Small intestine (tissue), 7 donors: ENCODE measurements at regions not wholly inside any gene's neighbourhood (a gene's known extent, or its start where the extent isn't known, plus 50 kb on each side); places are given as distances from the start of the nearest gene placed in this dataset.
"Not testable (repeated sequence)": the region's sequence is repeated elsewhere in the genome, so short reads cannot be mapped to it uniquely, and the experiment has no call there.

ENCODE experiments used
- DNase-seq, 2 donors: peaks; one replicate each; pipeline versions ENCODE4 v3.0.0 to v3.0.0-alpha.2; 2013
- FAIRE-seq: peaks from 2 replicates; lab custom pipeline; 2012; peaks lifted over from hg19 to GRCh38; lab: Jason Lieb, UNC
- H3K27ac ChIP-seq, 3 donors: one replicate each; pipeline ENCODE4 v1.5.1; 2013; ENCODE audit warnings: low read length in 2 of 3, mild to moderate bottlenecking in 2 of 3, control low read depth in 1 of 3, inconsistent platforms in 1 of 3, low read depth in 1 of 3, moderate library complexity in 1 of 3
- H3K27me3 ChIP-seq, 3 donors: one replicate each; pipeline ENCODE4 v1.6.1; 2013; ENCODE audit warnings: low read length in 3 of 3, inconsistent platforms in 1 of 3; ENCODE audit not compliant: control insufficient read depth in 3 of 3, insufficient read depth in 3 of 3
- H3K36me3 ChIP-seq, 3 donors: one replicate each; pipeline ENCODE4 v1.6.1; 2013; ENCODE audit warnings: low read length in 3 of 3, inconsistent platforms in 1 of 3, low read depth in 1 of 3, mild to moderate bottlenecking in 1 of 3, moderate library complexity in 1 of 3; ENCODE audit not compliant: control insufficient read depth in 3 of 3, insufficient read depth in 2 of 3
- H3K4me1 ChIP-seq, 3 donors: one replicate each; pipeline ENCODE4 v1.6.1; 2013; ENCODE audit warnings: low read length in 2 of 3, inconsistent platforms in 1 of 3, low read depth in 1 of 3, mild to moderate bottlenecking in 1 of 3, moderate library complexity in 1 of 3; ENCODE audit not compliant: control insufficient read depth in 3 of 3, insufficient read depth in 2 of 3
- H3K4me3 ChIP-seq, 3 donors: one replicate each; pipeline ENCODE4 v1.5.1; 2013; ENCODE audit warnings: low read length in 3 of 3, control low read depth in 1 of 3, inconsistent platforms in 1 of 3, low read depth in 1 of 3, mild to moderate bottlenecking in 1 of 3, moderate library complexity in 1 of 3
- H3K9me3 ChIP-seq, 2 donors: one replicate each; pipeline ENCODE4 v1.6.1; 2013; ENCODE audit warnings: low read depth in 1 of 2, low read length in 1 of 2; ENCODE audit not compliant: control insufficient read depth in 2 of 2, insufficient read depth in 1 of 2
- WGBS, 3 donors: extraction: QIAGEN DNeasy Blood & Tissue Kit; methylation state at CpG; one replicate each; pipeline ENCODE4 v1.1.7; 2013; 5-methylcytosine and 5-hydroxymethylcytosine counted together
- donor health status: healthy with polysubstance abuse.
- donor health status: control.
- donor health status: control.
- donor health status: Bipolar disorder and iron deficiency.
- donor health status: healthy.

- FAIRE-seq: no peak
- WGBS, 3 donors: 88 to 96% (median 91%) methylated on average over 2 of the region's 2 CpGs
- no peaks in the 10 kb centered on the region for H3K27me3 ChIP-seq
- no peak overlapping the region for H3K4me3 ChIP-seq
- DNase-seq: no peak
- H3K4me1 ChIP-seq: no peaks in the 10 kb centered on the region
- H3K27ac ChIP-seq: no peak overlapping the region
- H3K9me3 ChIP-seq: no peaks in the 10 kb centered on the region
- H3K36me3 ChIP-seq: no peaks in the 10 kb centered on the region
Measured at GRCh38 chr5:159511570-159511969, 181.3 kb upstream of the IL12B start.

GRCh38 chr5:159512064-159512463 lies 181.8 kb upstream of the IL12B start:
- no peaks in the 10 kb centered on the region for H3K4me1 ChIP-seq
- no peak overlapping the region for H3K27ac ChIP-seq
- H3K36me3 ChIP-seq: no peaks in the 10 kb centered on the region
- no peak for DNase-seq
- no peak overlapping the region for H3K4me3 ChIP-seq
- no peaks in the 10 kb centered on the region for H3K9me3 ChIP-seq
- FAIRE-seq: no peak
- no peaks in the 10 kb centered on the region for H3K27me3 ChIP-seq
- 87 to 91% (median 90%) methylated on average over 3 of the region's 3 CpGs for WGBS, 3 donors

GRCh38 chr5:159514229-159514810 lies 184.0 kb upstream of the IL12B start:
- FAIRE-seq: no peak

GRCh38 chr5:159515197-159515596 lies 184.9 kb upstream of the IL12B start:
- DNase-seq (no peak), FAIRE-seq (no peak)
- Histone ChIP-seq H3K27ac (no peak overlapping the region), H3K27me3 (no peaks in the 10 kb centered on the region), H3K36me3 (no peaks in the 10 kb centered on the region), H3K9me3 (no peaks in the 10 kb centered on the region), H3K4me1 (no peaks in the 10 kb centered on the region), H3K4me3 (no peak overlapping the region)
- 68 to 81% (median 69%) methylated on average over 4 of the region's 4 CpGs for WGBS, 3 donors

More at GRCh38 chr5:159514229-159514810, 184.0 kb upstream of the IL12B start:
- Histone ChIP-seq H3K36me3 (no peaks in the 10 kb centered on the region), H3K27me3 (no peaks in the 10 kb centered on the region), H3K4me3 (no peak overlapping the region), H3K27ac (no peak overlapping the region), H3K4me1 (no peaks in the 10 kb centered on the region), H3K9me3 (no peaks in the 10 kb centered on the region)
- peak in 1 of 2 donors; percentile 9 for DNase-seq
- WGBS, 3 donors: 63 to 75% (median 74%) methylated on average over 14 of the region's 14 CpGs

GRCh38 chr5:159515909-159516415 lies 185.7 kb upstream of the IL12B start:
- no peaks in the 10 kb centered on the region for H3K27me3 ChIP-seq
- no peaks in the 10 kb centered on the region for H3K36me3 ChIP-seq

GRCh38 chr5:159518371-159518770 lies 188.1 kb upstream of the IL12B start:
- WGBS, 3 donors: 71 to 78% (median 71%) methylated on average over 3 of the region's 3 CpGs
- DNase-seq (no peak), FAIRE-seq (no peak)
- no peaks in the 10 kb centered on the region for H3K4me1 ChIP-seq
- no peaks in the 10 kb centered on the region for H3K9me3 ChIP-seq
- H3K36me3 ChIP-seq: no peaks in the 10 kb centered on the region
- no peak overlapping the region for H3K4me3 ChIP-seq
- H3K27ac ChIP-seq: no peak overlapping the region
- no peaks in the 10 kb centered on the region for H3K27me3 ChIP-seq

More at GRCh38 chr5:159515909-159516415, 185.7 kb upstream of the IL12B start:
- Histone ChIP-seq H3K27ac (no peak overlapping the region), H3K4me1 (no peaks in the 10 kb centered on the region), H3K9me3 (no peaks in the 10 kb centered on the region), H3K4me3 (no peak overlapping the region)
- 27 to 39% (median 27%) methylated on average over 10 of the region's 10 CpGs for WGBS, 3 donors
- DNase-seq: peak; percentile 34 to 71
- no peak for FAIRE-seq

GRCh38 chr5:159519365-159519764 lies 189.1 kb upstream of the IL12B start:
- no peak overlapping the region for H3K27ac ChIP-seq
- FAIRE-seq: no peak
- 68 to 73% (median 69%) methylated on average over 7 of the region's 7 CpGs for WGBS, 3 donors

GRCh38 chr5:159522841-159523240 lies 192.6 kb upstream of the IL12B start:
- DNase-seq (no peak), FAIRE-seq (no peak)
- Histone ChIP-seq H3K9me3 (no peaks in the 10 kb centered on the region), H3K4me1 (no peaks in the 10 kb centered on the region), H3K36me3 (no peaks in the 10 kb centered on the region), H3K4me3 (no peak overlapping the region), H3K27ac (no peak overlapping the region), H3K27me3 (no peaks in the 10 kb centered on the region)
- WGBS, 3 donors: 76 to 89% (median 85%) methylated on average over 2 of the region's 2 CpGs

More at GRCh38 chr5:159519365-159519764, 189.1 kb upstream of the IL12B start:
- H3K4me1 ChIP-seq: no peaks in the 10 kb centered on the region
- no peak for DNase-seq
- no peaks in the 10 kb centered on the region for H3K9me3 ChIP-seq
- no peak overlapping the region for H3K4me3 ChIP-seq
- H3K27me3 ChIP-seq: no peaks in the 10 kb centered on the region
- H3K36me3 ChIP-seq: no peaks in the 10 kb centered on the region

- 78 to 91% (median 79%) methylated on average over 2 of the region's 2 CpGs for WGBS, 3 donors
Measured at GRCh38 chr5:159524279-159524678, 194.0 kb upstream of the IL12B start.

More at GRCh38 chr5:159524279-159524678, 194.0 kb upstream of the IL12B start:
- DNase-seq, H3K9me3 ChIP-seq, H3K36me3 ChIP-seq, H3K4me3 ChIP-seq, H3K4me1 ChIP-seq, H3K27me3 ChIP-seq, H3K27ac ChIP-seq, FAIRE-seq: not testable (repeated sequence)
